Middle frontal gyrus (tissue), 1 donor: ENCODE measurements at regions not wholly inside any gene's neighbourhood (a gene's known extent, or its start where the extent isn't known, plus 50 kb on each side); places are given as distances from the start of the nearest gene placed in this dataset.
"Not testable (repeated sequence)": the region's sequence is repeated elsewhere in the genome, so short reads cannot be mapped to it uniquely, and the experiment has no call there.

ENCODE experiments used
- DNase-seq: peaks from one replicate; pipeline ENCODE4 v3.0.0-alpha.2; 2015; ENCODE audit warnings: low spot score; ENCODE audit errors: extremely low spot score

DNA sequence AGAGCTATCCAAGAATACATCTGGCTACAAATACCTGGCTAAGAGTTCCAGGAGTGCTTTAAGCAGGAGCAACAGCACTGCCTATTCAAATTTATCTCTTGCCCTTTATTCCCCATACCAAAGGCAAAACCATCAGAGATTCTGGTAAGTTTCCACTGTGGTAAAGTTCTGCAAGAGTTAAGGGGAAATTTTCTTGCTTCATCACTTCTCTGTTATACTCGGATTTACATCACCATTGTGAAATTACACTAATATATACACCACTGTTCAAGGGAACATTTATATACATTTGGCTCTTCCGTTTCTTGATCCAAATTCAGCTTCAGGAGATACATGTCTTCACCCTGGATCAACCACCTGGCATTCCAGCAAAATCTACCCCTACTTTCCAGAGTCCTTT is 70.8 kb upstream of the PTPN13 start:
- DNase-seq = no peak

DNA sequence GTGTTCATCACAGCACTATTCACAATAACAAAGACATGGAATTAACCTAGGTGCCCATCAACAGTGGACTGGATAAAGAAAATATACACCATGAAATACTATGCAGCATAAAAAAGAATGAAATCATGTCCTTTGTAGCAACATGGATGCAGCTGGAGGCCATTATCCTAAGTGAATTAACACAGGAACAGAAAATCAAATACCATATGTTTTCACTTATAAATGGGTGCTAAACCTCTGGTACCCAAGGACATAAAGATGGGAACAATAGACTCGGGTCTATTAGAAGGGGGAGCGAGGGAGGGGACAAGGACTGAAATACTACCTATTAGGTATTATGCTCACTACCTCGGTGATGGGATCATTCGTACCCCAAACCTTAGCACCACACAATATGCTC is 66.4 kb upstream of the PTPN13 start:
- DNase-seq = not testable (repeated sequence)

DNA sequence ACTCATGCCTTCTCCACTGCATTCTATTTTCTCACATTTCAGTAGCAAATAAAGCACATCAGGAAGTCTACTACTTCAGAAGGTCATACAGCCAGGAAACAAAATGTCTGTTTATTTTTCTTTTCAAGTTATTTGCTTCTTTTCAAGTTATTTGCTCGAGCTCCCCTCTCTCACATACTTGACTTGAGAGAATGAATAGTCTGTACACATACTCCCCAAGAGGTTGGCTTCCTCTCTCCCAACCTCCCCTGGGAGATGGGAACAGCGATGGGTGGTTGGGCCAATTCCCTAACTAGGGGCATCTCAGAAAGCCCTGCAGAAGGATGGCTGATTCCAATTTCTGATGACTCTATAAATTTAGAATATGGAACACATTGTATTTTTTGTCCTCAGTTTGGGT is 64.7 kb upstream of the PTPN13 start:
- no peak for DNase-seq

DNA sequence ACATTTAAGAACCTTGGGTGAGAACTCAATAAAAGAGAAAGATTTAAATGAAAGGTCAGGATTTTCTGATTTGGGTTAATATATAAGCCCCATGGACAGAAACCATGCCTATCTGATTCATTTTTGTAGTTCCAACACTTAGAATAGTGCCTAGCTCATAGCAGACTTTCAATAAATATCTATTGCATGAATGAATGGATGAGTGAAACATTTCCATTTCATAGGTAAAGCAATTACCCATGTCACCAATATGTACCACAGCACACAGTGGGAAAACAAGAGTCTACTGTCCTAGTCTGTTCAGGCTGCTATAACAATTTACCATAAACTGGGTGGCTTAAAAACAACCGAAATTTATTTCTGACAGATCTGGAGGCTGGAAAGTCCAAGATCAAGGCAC is 63.9 kb upstream of the PTPN13 start:
- DNase-seq = no peak

DNA sequence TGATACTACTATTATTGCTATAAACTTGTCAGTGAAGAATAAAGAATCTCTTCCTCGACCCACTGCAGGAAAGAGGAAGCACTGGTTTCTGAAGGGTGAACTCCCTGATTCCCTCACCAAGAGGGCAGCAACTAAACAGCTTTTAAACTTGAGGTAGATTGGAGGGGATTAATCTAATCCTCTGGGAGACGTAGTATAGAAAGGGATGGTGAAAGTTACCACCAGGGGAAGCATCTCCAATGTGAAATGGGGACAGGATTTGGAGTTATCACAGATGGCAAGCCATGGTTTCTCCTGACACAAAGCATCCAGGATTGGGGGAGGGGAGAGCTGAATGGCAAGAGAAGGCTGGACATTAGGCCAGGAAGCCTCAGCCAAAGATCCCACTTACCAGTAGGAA is 62.7 kb upstream of the PTPN13 start:
- no peak for DNase-seq

DNA sequence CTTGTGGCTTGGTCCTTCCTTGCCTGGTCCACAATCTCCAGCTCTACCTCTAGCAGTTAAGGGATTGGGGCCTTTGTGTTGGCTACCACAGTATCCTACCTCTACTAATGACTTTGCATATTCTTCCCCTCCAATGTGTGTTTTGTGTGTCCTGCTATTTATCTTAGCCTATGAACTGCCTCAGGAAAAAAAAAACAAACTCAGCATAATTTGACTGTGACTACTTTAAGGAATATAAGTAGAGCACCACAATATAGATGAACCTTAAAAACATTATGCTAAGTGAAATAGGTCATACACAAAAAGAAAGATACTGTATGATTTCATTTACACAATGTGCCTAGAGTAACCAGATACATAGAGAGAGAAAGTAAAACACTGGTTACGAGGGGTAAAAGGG is 61.3 kb upstream of the PTPN13 start:
- DNase-seq = no peak

DNA sequence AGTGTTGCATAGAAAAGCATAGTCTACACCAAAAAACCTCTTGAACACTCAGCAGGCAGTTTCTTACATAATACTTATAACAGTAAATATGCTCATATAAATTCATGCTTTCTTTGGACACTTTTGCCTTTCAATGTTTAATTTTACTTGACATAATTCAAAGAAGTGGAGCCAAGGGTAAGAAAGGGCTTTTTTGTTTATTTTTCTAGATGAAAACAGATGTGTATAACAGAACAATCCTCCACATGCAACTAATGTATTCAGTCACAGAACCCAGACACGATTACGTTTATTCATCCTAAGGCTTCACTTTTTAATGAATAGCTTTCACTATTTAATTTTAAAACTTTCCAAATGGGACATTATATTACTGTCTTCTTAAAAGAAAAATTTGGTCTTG is 58.0 kb upstream of the PTPN13 start:
- DNase-seq = no peak

DNA sequence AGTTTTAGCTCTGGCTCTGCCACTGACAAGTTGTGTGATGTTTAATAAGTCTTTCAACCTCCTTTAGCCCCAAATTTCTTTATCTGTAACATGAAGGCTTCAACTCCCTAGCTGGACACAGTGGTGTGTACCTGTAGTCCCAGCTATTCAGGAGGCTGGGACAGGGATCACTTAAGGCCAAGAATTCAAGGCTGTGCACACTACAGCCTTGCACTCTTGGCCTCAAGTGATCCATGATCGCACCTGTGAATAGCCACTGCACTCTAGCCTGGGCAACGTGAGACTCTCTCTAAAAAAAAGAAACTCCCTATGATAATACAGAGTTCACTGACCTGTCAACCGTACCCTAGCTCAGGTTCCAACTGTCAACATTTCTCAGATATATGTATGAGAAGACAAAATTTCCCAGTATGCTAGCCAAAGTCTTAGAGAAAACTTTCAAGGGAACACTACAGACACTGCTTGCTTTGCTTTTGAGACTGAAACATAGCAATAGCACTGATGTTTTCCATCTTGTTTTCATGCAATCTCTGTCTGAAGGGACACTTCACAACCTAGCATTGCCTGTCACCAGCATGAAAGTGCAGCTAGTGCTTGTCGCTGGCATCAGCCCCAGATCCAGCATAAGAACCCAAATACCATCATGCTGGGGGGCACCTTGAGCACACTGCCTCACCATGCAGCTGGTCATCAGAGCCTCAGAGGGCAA is 51.6 kb upstream of the PTPN13 start:
- DNase-seq = no peak

DNA sequence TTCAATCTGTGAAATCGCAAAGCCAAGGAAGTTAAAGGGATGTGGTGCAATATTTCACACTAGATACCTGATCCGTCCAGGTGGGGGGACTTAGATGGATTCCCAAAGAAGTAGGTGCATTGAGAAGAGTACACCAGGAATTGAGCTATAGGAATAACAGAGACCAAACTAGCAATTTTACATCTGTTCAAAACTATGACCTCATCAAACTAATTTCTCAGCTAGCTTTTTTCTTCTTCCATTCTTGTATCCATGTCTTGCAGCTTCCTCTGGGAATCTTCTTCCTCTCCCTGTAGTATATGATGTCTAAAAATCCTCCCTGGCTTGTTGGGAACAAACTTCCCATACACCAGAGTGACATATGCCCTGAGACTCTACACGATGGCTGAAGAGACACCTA is 51.0 kb upstream of the PTPN13 start:
- no peak for DNase-seq

DNA sequence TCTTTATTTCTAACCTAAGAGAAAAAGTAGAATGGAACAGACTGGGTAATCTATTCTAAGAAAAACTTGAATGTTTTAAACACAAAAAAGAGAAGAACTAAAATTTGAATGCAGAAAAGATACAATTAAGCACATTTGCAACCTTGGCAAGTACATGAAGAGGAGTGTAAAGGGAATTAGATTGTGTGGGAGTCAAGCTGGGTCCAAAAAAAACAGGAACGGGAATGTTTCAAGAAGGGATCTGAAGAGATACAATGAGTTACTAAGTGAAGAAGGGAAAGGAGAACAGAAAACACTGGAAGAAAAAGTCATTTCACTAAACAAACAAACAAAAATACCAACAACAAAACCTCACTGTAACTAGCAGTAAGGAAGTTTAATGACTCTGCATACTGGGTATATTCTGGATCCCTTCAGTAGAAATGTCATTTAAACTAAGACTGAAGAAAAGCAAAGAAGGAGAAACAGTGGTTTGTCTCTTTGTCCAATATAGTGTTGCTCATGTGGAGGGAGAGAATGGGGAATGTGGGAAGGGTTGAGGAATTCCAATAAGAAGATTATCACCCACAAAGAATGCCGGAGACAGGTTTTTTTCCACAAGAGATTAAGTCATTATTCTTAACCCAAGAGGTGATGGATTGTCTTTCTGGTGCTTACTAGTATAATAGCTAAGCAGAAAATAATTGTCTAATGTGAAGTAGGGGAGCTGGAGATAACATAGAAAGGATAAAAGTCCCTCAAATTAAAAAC is 50.4 kb upstream of the PTPN13 start:
- no peak for DNase-seq

DNA sequence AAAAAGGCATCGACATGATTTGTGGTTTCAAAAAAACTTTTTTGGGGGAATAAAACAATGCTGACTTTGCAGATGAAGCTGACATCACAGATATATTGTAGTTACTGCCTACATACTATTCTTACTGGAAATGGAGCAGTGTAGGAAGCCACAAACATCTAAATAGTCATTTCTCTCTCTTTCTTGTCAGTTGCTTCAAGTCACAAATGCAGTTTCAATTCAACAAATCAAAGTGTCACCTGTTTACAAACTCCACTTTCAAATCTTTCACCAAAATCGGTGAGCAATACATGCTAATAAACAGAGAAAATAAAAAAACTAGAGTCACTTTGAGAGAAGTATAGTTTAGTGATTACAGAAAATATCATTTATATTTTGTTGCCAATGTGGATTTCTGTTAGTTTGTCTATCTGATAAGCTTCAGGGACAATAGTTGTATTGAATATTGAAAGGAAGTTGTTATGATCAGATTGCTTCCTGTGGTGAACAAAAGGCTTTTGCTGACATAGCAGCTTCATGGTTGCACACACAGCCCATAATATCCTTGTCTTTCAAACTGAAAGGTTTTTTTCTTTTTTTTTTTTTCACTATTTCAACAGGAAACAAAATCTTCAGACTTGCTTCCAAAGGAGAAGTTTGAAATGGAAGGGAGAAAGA is 49.7 kb upstream of the PTPN13 start:
- no peak for DNase-seq
